ENCODE measurements at regions not wholly inside any gene's neighbourhood (a gene's known extent, or its start where the extent isn't known, plus 50 kb on each side); places are given as distances from the start of the nearest gene placed in this dataset.
"Not testable (repeated sequence)": the region's sequence is repeated elsewhere in the genome, so short reads cannot be mapped to it uniquely, and the experiment has no call there.

DNA sequence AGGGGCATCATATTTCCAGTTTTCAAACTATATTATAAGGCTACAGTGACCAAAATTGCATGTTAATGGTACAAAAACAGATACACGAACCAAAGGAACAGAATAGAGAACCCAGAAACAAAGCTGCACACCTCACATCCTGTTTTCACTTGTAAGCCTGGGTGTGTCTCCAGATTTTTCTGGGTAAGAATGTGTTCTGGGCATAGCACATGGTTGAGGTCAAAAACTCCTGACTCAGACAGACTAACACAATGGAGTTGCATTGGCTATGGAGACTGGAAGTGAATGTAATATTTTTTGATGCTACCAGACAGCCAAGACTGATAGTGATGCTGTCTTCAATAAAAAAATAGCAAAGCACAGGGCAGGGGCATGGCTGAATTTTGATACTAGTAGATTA lies 1175.2 kb downstream of the NXPH1 start:
- no peaks in the 10 kb centered on the region for H3K27me3 ChIP-seq
- no peak overlapping the region for H3K4me3 ChIP-seq
- no peaks in the 10 kb centered on the region for H3K9me3 ChIP-seq
- H3K4me1 ChIP-seq, result no peaks in the 10 kb centered on the region
- H3K36me3 ChIP-seq, result no peaks in the 10 kb centered on the region
- intact Hi-C loops (cut with DNase I; ENCODE audit: low total_unique reads), result no loop called here
- DNase-seq, result no peak
- no peak overlapping the region for H3K27ac ChIP-seq
- TF ChIP-seq, protein P1, sequence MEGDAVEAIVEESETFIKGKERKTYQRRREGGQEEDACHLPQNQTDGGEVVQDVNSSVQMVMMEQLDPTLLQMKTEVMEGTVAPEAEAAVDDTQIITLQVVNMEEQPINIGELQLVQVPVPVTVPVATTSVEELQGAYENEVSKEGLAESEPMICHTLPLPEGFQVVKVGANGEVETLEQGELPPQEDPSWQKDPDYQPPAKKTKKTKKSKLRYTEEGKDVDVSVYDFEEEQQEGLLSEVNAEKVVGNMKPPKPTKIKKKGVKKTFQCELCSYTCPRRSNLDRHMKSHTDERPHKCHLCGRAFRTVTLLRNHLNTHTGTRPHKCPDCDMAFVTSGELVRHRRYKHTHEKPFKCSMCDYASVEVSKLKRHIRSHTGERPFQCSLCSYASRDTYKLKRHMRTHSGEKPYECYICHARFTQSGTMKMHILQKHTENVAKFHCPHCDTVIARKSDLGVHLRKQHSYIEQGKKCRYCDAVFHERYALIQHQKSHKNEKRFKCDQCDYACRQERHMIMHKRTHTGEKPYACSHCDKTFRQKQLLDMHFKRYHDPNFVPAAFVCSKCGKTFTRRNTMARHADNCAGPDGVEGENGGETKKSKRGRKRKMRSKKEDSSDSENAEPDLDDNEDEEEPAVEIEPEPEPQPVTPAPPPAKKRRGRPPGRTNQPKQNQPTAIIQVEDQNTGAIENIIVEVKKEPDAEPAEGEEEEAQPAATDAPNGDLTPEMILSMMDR (IDR thresholded peaks at IDR 0.05), result no peak

DNA sequence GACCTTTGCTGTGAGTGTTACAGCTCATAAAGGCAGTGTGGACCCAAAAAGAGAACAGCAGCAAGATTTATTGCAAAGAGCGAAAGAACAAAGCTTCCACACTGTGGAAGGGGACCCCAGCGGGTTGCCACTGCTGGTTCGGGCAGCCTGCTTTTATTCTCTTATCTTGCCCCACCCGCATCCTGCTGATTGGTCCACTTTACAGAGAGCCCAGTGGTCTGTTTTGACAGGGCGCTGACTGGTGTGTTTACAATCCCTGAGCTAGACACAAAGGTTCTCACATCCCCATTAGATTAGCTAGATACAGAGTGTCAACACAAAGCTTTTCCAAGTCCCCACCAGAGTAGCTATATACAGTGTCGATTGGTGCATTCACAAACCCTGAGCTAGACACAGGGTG lies 1187.5 kb downstream of the NXPH1 start:
- H3K4me3 ChIP-seq; DNase-seq; intact Hi-C loops (cut with DNase I; ENCODE audit: low total_unique reads); H3K27me3 ChIP-seq; H3K27ac ChIP-seq; H3K4me1 ChIP-seq; H3K36me3 ChIP-seq; H3K9me3 ChIP-seq: not testable (repeated sequence)

DNA sequence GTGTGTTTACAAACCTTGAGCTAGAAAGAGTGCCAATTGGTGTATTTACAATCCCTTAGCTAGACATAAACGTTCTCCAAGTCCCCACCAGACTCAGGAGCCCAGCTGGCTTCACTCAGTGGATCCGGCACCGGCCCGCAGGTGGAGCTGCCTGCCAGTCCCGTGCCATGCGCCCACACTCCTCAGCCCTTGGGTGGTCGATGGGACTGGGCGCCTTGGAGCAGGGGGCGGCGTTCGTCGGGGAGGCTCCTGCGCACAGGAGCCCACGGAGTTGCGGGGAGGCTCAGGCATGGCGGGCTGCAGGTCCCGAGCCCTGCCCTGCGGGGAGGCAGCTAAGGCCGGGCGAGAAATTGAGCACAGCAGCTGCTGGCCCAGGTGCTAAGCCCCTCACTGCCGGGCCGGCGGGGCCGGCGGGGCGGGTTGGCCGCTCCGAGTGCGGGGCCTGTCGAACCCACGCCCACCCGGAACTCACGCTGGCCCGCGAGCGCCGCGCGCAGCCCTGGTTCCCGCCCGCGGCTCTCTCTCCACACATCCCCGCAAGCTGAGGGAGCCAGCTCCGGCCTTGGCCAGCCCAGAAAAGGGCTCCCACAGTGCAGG lies 1188.0 kb downstream of the NXPH1 start:
- H3K36me3 ChIP-seq; H3K4me3 ChIP-seq; DNase-seq; H3K27me3 ChIP-seq; H3K4me1 ChIP-seq; intact Hi-C loops (cut with DNase I; ENCODE audit: low total_unique reads); H3K9me3 ChIP-seq; H3K27ac ChIP-seq: not testable (repeated sequence)

DNA sequence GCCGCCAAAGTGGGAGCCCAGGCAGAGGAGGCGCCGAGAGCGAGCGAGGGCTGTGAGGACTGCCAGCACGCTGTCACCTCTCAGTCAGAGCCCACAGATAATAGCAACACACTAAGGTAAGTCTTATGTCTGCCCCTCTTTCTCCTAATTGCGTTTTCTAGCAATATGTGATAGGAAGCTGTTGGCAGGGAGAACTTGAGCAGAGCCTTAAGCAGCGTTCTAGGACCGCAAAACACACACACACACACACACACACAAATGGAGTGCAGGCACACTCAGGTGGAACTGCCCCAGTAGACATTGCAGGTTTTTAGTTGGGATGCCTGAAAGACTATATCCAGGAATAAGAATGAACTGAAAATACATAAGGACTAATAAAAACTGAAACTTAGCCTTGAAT lies 1188.5 kb downstream of the NXPH1 start:
- TF ChIP-seq, protein P1 (IDR thresholded peaks at IDR 0.05), result no peak
- intact Hi-C loops (cut with DNase I; ENCODE audit: low total_unique reads), result no loop called here
- H3K4me1 ChIP-seq, result no peaks in the 10 kb centered on the region
- no peak for DNase-seq
- peaks cover 0 to 5% (median 0%) of the 10 kb centered on the region in 3 donors for H3K9me3 ChIP-seq
- H3K36me3 ChIP-seq, result no peaks in the 10 kb centered on the region
- H3K27me3 ChIP-seq, result no peaks in the 10 kb centered on the region
- no peak overlapping the region for H3K4me3 ChIP-seq
- H3K27ac ChIP-seq, result no peak overlapping the region

DNA sequence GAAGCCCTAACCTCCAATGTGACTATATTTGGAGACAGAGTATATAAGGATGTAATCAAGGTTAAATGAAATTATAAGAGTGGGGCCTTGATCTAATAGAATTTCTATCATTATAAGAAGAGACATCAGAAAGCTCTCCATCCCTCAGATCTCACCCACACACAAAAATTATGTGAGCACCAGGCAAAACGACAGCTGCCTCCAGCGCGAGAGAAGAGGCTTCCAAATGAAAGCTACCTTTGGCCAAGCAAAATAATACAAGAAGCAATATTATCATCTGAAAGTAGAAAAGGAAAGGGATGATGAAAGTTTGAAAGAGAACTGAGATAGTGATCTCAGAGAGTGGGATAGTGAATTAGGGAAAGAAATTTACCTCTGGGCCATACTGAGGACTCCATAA lies 1192.5 kb downstream of the NXPH1 start:
- Histone ChIP-seq H3K36me3 (no peaks in the 10 kb centered on the region), H3K4me3 (no peak overlapping the region), H3K4me1 (no peaks in the 10 kb centered on the region), H3K9me3 (no peaks in the 10 kb centered on the region), H3K27me3 (no peaks in the 10 kb centered on the region), H3K27ac (no peak overlapping the region)
- TF ChIP-seq, protein P1 (IDR thresholded peaks at IDR 0.05), result no peak
- no peak for DNase-seq
- intact Hi-C loops (cut with DNase I; ENCODE audit: low total_unique reads), result no loop called here

DNA sequence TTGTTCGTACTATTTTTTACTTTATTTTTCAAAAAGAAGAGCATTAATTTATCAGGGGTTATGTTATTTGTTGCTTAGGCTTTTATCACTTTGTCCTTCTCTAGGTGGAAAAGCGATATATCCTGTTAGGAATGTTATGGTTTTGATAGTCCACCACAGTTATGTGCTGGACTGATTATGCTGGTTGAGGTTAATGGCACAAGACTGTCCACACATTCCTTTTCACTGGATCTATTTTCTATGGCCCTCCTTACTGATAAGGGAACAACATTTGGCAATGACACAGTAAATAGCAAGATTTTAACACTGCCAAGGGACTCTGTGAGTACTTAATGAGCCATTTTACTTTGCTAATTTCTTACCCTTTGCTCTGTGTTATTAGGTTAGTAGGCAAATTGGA lies 1212.3 kb downstream of the NXPH1 start:
- TF ChIP-seq, protein P1 (IDR thresholded peaks at IDR 0.05), result no peak
- Histone ChIP-seq H3K4me1 (no peaks in the 10 kb centered on the region), H3K27ac (no peak overlapping the region), H3K4me3 (no peak overlapping the region), H3K27me3 (no peaks in the 10 kb centered on the region), H3K36me3 (no peaks in the 10 kb centered on the region), H3K9me3 (no peaks in the 10 kb centered on the region)
- intact Hi-C loops (cut with DNase I; ENCODE audit: low total_unique reads), result no loop called here
- no peak for DNase-seq

DNA sequence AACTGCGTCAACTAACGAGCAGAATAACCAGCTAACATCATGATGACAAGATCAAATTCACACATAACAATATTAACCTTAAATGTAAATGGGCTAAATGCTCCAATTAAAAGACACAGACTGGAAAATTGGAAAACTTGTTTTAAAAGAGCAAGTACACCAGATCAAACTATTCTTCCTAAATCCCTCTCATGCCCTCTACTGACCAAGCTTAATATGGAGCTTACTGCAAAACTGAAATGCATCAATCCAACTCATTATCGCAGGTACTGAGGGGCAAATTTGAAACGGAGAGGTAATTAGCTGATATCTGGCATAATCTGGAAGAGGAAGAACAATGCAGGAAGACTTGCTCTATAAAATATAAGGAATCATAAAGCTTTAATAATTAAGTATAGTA lies 1223.8 kb downstream of the NXPH1 start:
- Histone ChIP-seq H3K27me3 (no peaks in the 10 kb centered on the region), H3K9me3 (peaks cover 0 to 4% (median 0%) of the 10 kb centered on the region in 3 donors), H3K4me1 (no peaks in the 10 kb centered on the region), H3K36me3 (no peaks in the 10 kb centered on the region), H3K27ac (no peak overlapping the region), H3K4me3 (no peak overlapping the region)
- no peak for DNase-seq
- TF ChIP-seq, protein P1 (IDR thresholded peaks at IDR 0.05), result no peak
- intact Hi-C loops (cut with DNase I; ENCODE audit: low total_unique reads), result no loop called here

All from tibial artery (tissue), 4 donors.